GM12865 (cell line): ENCODE measurements at regions not wholly inside any gene's neighbourhood (a gene's known extent, or its start where the extent isn't known, plus 50 kb on each side); places are given as distances from the start of the nearest gene placed in this dataset.

Source experiments
- DNase-seq: peaks from one replicate; pipeline ENCODE4 v3.0.0; 2010; ENCODE audit warnings: low read depth
- H3K4me3 ChIP-seq: 2 replicates; pipeline ENCODE4 v1.5.1; 2011; ENCODE audit warnings: mild to moderate bottlenecking, low read depth, low read length, control low read depth
- CTCF ChIP-seq: IDR thresholded peaks from 2 replicates; pipeline ENCODE4 v1.5.1; 2011; ENCODE audit warnings: low read length, control low read depth, low read depth, inconsistent platforms; ENCODE audit not compliant: insufficient read depth; ENCODE audit errors: missing control alignments

DNA sequence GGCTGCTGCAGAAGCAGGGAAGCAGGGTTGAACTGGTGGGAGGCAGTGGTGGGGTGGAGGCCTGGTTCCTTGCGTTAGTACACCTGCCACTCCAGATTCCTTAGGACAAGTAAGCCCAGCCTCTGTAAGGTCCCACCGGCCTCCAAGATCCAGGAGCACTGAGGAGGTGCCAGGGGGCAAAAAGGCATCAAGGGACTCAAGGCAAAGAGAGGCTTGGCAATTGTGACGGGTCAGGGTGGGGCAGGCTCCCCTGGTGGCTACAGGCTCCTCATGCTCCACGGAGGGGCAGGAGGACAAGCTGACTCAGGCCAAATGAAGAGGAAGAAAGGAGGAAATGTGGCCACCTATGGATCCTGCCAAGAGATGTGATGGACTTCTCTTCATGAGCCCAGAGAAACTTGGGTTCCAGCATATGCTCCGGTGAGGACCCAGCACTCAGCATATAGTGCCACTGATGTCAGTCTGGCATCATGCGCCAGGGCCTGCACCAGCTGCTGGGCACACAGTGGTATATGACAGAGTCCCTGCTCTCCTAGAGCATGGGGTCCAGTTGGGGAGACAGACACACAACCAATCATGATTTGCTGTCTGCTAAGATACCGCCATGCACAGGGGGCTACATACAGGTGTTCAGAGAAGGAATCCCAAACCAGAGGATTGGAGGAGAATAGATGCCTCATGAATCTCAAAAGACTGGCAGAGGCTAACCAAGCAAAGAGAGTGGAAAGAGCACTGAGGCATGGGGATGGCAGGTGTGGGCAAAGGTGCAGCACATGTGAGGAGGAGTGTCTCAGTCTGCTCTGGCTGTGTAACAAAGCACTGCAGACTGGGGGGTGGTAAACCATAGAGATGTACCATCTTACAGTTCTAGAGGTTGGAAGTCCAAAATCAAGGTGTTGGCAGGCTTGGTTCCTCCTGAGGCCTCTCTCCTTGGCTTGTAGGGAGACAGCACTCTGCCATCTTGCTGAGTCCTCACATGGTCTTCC is 249.7 kb downstream of the RHOU start:
- H3K4me3 ChIP-seq = no peak overlapping the region
- no peak for DNase-seq
- TF ChIP-seq CTCF = no peak

DNA sequence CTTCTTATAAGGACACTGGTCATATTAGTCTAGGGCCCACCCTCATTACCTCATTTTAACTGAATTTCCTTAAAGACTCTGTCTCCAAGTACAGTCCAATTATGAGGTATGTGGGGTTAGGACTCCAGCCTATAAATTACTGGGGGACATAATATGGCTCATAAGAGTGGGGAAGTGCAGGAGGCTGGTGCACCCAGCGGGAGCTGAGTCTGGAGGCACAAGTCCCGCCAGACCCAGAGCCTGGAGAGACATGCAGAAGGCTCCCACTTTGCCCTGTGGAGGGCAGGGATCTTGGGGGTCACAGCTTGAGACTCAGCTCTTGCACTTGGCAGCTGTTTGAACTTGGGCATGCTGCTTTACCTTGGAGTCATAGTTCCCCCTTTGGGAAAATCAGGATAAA is 250.4 kb downstream of the RHOU start:
- DNase-seq = no peak
- TF ChIP-seq CTCF = no peak
- H3K4me3 ChIP-seq = no peak overlapping the region

- H3K4me3 ChIP-seq = no peak overlapping the region
- DNase-seq = no peak
- no peak for TF ChIP-seq CTCF
These were observed 251.0 kb downstream of the RHOU start for GRCh38 chr1:228986093-228986904.

GRCh38 chr1:228987286-228987685 is 252.0 kb downstream of the RHOU start:
- no peak for TF ChIP-seq CTCF
- no peak overlapping the region for H3K4me3 ChIP-seq
- DNase-seq = no peak

DNA sequence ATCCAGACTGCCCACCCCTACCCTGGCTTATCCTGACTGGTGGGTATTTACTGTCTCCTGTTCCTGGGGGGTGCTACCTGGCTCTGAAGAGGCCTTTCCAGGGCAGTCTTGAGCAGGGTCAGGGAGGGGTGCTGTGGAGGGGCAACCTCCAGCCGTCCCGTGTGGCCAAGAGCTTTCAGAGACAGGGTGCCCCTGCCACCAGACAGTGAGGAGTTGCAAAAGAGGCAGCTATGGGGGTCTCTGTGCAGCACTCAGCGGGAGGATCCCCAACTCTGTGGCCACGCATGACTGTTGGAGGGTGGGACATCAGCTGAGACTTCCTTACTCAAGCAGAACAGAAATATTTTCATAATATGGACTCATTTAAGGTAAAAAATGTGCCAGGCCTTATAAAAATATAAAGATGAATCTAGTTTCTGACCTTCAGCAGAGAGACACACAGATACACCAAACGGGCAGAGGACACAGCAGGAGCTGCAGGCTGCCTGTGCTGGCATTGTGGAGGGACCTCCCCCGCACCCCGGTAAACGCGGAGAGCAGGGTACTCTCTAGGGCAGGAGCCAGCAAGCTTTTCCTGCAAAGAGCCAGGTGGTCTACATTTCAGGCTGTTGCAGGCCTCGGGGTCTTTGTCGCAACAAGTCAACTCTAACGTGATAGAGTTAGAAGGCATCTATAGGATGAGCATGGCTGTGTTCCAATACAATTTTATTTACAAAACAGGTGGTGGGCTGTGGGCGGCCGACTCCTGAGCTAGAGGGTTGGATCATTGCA is 252.6 kb downstream of the RHOU start:
- no peak for TF ChIP-seq CTCF
- H3K4me3 ChIP-seq = no peak overlapping the region
- no peak for DNase-seq

- TF ChIP-seq CTCF = no peak
- DNase-seq = no peak
- H3K4me3 ChIP-seq = no peak overlapping the region
These were observed 253.4 kb downstream of the RHOU start for GRCh38 chr1:228988664-228989063.
